ENCODE measurements at regions not wholly inside any gene's neighbourhood (a gene's known extent, or its start where the extent isn't known, plus 50 kb on each side); places are given as distances from the start of the nearest gene placed in this dataset.

GRCh38 chr1:112308716-112309115 is 87.3 kb upstream of the CTTNBP2NL start:
- DNase-seq (ENCODE audit: low read depth in 1 of 2, low spot score in 1 of 2), result no peak
- no peak overlapping the region for H3K4me3 ChIP-seq
- H3K27ac ChIP-seq, result no peak overlapping the region
- peaks cover 19% of the 10 kb centered on the region for H3K4me1 ChIP-seq (ENCODE audit: low read depth)
- H3K9me3 ChIP-seq (ENCODE audit: low read depth), result no peaks in the 10 kb centered on the region
- peaks cover 26% of the 10 kb centered on the region for H3K27me3 ChIP-seq
- no peak for TF ChIP-seq CTCF (IDR thresholded peaks at IDR 0.05; ENCODE audit: low read depth, low read length)
- no peaks in the 10 kb centered on the region for H3K36me3 ChIP-seq

- TF ChIP-seq CTCF (IDR thresholded peaks at IDR 0.05; ENCODE audit: low read depth, low read length), result no peak
- Histone ChIP-seq H3K27me3 (peaks cover 26% of the 10 kb centered on the region), H3K4me3 (no peak overlapping the region), H3K4me1 (ENCODE audit: low read depth) (peaks cover 19% of the 10 kb centered on the region), H3K27ac (no peak overlapping the region), H3K9me3 (ENCODE audit: low read depth) (no peaks in the 10 kb centered on the region), H3K36me3 (no peaks in the 10 kb centered on the region)
- no peak for DNase-seq (ENCODE audit: low read depth in 1 of 2, low spot score in 1 of 2)
Observed at GRCh38 chr1:112309499-112309898, 86.5 kb upstream of the CTTNBP2NL start.

GRCh38 chr1:112312315-112312714 is 83.7 kb upstream of the CTTNBP2NL start:
- peaks cover 7% of the 10 kb centered on the region for H3K4me1 ChIP-seq (ENCODE audit: low read depth)
- H3K9me3 ChIP-seq (ENCODE audit: low read depth), result no peaks in the 10 kb centered on the region
- no peak for TF ChIP-seq CTCF (IDR thresholded peaks at IDR 0.05; ENCODE audit: low read depth, low read length)
- H3K4me3 ChIP-seq, result no peak overlapping the region
- no peak for DNase-seq (ENCODE audit: low read depth in 1 of 2, low spot score in 1 of 2)
- no peak overlapping the region for H3K27ac ChIP-seq
- H3K27me3 ChIP-seq, result peaks cover 26% of the 10 kb centered on the region
- no peaks in the 10 kb centered on the region for H3K36me3 ChIP-seq

- Histone ChIP-seq H3K27ac (no peak overlapping the region), H3K4me1 (ENCODE audit: low read depth) (peaks cover 4% of the 10 kb centered on the region)
- no peak for TF ChIP-seq CTCF (IDR thresholded peaks at IDR 0.05; ENCODE audit: low read depth, low read length)
Observed at GRCh38 chr1:112312879-112313278, 83.1 kb upstream of the CTTNBP2NL start.

GRCh38 chr1:112316254-112316913 is 79.6 kb upstream of the CTTNBP2NL start:
- H3K4me3 ChIP-seq, result no peak overlapping the region
- no peaks in the 10 kb centered on the region for H3K4me1 ChIP-seq (ENCODE audit: low read depth)
- H3K9me3 ChIP-seq (ENCODE audit: low read depth), result no peaks in the 10 kb centered on the region
- H3K36me3 ChIP-seq, result no peaks in the 10 kb centered on the region
- TF ChIP-seq CTCF (IDR thresholded peaks at IDR 0.05; ENCODE audit: low read depth, low read length), result no peak
- no peak for DNase-seq (ENCODE audit: low read depth in 1 of 2, low spot score in 1 of 2)
- no peak overlapping the region for H3K27ac ChIP-seq
- H3K27me3 ChIP-seq, result peaks cover 28% of the 10 kb centered on the region

More at GRCh38 chr1:112312879-112313278, 83.1 kb upstream of the CTTNBP2NL start:
- no peak for DNase-seq (ENCODE audit: low read depth in 1 of 2, low spot score in 1 of 2)
- H3K27me3 ChIP-seq, result peaks cover 28% of the 10 kb centered on the region
- no peak overlapping the region for H3K4me3 ChIP-seq
- H3K36me3 ChIP-seq, result no peaks in the 10 kb centered on the region
- no peaks in the 10 kb centered on the region for H3K9me3 ChIP-seq (ENCODE audit: low read depth)
